ENCODE measurements at regions not wholly inside any gene's neighbourhood (a gene's known extent, or its start where the extent isn't known, plus 50 kb on each side); places are given as distances from the start of the nearest gene placed in this dataset.
"Not testable (repeated sequence)": the region's sequence is repeated elsewhere in the genome, so short reads cannot be mapped to it uniquely, and the experiment has no call there.

GRCh38 chr7:12007576-12007975 lies 175.6 kb upstream of the THSD7A start:
- no peak for DNase-seq

GRCh38 chr7:12013983-12014382 lies 182.0 kb upstream of the THSD7A start:
- no peak for DNase-seq

GRCh38 chr7:12016439-12016838 lies 184.4 kb upstream of the THSD7A start:
- no peak for DNase-seq

GRCh38 chr7:12017046-12017445 lies 185.0 kb upstream of the THSD7A start:
- no peak for DNase-seq

GRCh38 chr7:12022011-12022410 lies 189.1 kb upstream of the TMEM106B start:
- not testable (repeated sequence) for DNase-seq

GRCh38 chr7:12025246-12025645 lies 185.8 kb upstream of the TMEM106B start:
- DNase-seq, result no peak

GRCh38 chr7:12028508-12028907 lies 182.6 kb upstream of the TMEM106B start:
- DNase-seq, result no peak

GRCh38 chr7:12030116-12030515 lies 181.0 kb upstream of the TMEM106B start:
- DNase-seq, result no peak

- DNase-seq, result no peak
Observed at GRCh38 chr7:12031186-12031585, 179.9 kb upstream of the TMEM106B start.

GRCh38 chr7:12031638-12032037 lies 179.5 kb upstream of the TMEM106B start:
- no peak for DNase-seq

GRCh38 chr7:12032146-12032545 lies 178.9 kb upstream of the TMEM106B start:
- no peak for DNase-seq

- DNase-seq, result not testable (repeated sequence)
Observed at GRCh38 chr7:12043457-12043856, 167.6 kb upstream of the TMEM106B start.

- no peak for DNase-seq
Observed at GRCh38 chr7:12052211-12052610, 158.9 kb upstream of the TMEM106B start.

- DNase-seq, result no peak
Observed at GRCh38 chr7:12053561-12053960, 157.5 kb upstream of the TMEM106B start.

GRCh38 chr7:12054830-12055229 lies 156.3 kb upstream of the TMEM106B start:
- no peak for DNase-seq

- DNase-seq, result no peak
Observed at GRCh38 chr7:12056381-12056780, 154.7 kb upstream of the TMEM106B start.

GRCh38 chr7:12056977-12057376 lies 154.1 kb upstream of the TMEM106B start:
- no peak for DNase-seq

GRCh38 chr7:12062062-12062461 lies 149.0 kb upstream of the TMEM106B start:
- no peak for DNase-seq

- DNase-seq, result no peak
Observed at GRCh38 chr7:12064586-12065127, 146.4 kb upstream of the TMEM106B start.

- DNase-seq, result no peak
Observed at GRCh38 chr7:12066004-12066403, 145.1 kb upstream of the TMEM106B start.

- DNase-seq, result no peak
Observed at GRCh38 chr7:12066521-12066920, 144.6 kb upstream of the TMEM106B start.

GRCh38 chr7:12067156-12067831 lies 143.8 kb upstream of the TMEM106B start:
- DNase-seq, result peak; percentile 73

GRCh38 chr7:12069757-12070156 lies 141.3 kb upstream of the TMEM106B start:
- DNase-seq, result no peak

GRCh38 chr7:12074889-12075288 lies 136.2 kb upstream of the TMEM106B start:
- DNase-seq, result no peak

- no peak for DNase-seq
Observed at GRCh38 chr7:12080006-12080405, 131.1 kb upstream of the TMEM106B start.
